CD4-positive, alpha-beta T cell treated with Interleukin-15 for 1 hour (primary cell): ENCODE measurements at regions not wholly inside any gene's neighbourhood (a gene's known extent, or its start where the extent isn't known, plus 50 kb on each side); places are given as distances from the start of the nearest gene placed in this dataset.
"Not testable (repeated sequence)": the region's sequence is repeated elsewhere in the genome, so short reads cannot be mapped to it uniquely, and the experiment has no call there.

Source experiments
- DNase-seq: peaks from one replicate; pipeline ENCODE4 v3.0.0-alpha.2; 2020

DNA sequence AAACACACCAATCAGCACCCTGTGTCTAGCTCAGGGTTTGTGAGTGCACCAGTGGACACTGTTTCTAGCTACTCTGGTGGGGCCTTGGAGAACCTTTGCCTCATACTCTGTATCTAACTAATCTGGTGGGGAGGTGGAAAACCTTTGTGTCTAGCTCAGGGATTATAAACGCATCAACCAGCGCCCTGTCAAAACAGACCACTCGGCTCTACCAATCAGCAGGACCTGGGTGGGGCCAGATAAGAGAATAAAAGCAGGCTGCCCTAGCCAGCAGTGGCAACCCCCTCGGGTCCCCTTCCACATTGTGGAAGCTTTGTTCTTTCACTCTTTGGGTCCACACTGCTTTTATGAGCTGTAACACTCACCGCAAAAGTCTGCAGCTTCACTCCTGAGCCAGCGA, 121.8 kb downstream of the FSCB start:
- DNase-seq: not testable (repeated sequence)

DNA sequence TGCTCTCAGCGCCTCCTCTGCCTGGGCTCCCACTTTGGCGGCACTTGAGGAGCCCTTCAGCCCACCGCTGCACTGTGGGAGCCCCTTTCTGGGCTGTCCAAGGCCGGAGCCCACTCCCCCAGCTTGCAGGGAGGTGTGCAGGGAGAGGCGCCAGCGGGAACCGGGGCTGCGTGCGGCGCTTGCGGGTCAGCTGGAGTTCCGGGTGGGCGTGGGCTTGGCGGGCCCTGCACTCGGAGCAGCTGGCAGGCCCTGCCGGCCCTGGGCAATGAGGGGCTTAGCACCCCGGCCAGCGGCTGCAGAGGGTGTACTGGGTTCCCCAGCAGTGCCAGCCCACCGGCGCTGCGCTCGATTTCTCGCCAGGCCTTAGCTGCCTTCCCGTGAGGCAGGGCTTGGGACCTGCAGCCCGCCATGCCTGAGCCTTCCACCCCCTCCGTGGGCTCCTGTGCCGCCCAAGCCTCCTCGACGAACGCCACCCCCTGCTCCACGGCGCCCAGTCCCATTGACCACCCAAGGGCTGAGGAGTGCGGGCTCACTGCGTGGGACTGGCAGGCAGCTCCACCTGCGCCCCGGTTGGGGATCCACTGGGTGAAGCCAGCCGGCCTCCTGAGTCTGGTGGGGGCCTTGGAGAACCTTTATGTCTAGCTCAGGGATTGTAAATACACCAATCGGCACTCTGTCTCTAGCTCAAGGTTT, 122.3 kb downstream of the FSCB start:
- not testable (repeated sequence) for DNase-seq

DNA sequence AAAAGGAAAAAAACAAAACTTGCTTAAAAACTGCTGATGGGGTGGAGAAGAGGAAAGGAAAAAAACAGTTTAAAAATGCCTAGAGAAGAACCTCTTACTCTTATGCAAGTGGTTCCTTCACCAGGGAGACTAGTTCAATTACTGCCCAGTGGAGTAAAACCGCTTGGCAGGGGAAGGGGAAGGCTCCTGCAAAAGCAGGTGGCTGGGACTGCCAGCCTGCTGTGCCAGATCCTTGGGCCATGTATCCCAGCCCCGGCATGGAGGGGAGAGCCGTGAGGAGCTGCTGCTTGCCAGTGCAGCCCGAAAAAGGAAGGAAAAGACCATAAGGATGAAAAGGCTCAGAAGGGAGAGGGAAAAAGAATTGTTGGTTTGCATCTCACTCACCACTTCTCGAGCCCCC, 123.0 kb downstream of the FSCB start:
- no peak for DNase-seq

DNA sequence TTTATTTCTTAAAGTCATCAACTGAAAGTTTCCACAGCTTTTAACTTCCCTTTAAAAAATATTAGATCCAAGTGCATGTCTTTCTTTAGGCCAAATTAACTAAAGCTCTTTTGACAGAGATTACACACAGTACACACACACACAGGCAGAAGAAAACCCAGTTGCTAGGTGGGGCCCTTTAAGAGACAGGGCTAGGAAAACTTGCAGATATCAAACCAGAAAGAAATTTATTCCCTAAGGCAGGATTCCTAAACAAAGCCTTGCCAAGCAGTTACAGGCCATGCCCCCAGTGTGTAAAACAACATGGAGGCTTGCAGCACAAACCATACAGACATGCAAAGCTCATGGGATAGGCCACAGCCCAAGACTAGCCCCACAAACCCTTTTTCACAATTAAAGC, 123.4 kb downstream of the FSCB start:
- no peak for DNase-seq

DNA sequence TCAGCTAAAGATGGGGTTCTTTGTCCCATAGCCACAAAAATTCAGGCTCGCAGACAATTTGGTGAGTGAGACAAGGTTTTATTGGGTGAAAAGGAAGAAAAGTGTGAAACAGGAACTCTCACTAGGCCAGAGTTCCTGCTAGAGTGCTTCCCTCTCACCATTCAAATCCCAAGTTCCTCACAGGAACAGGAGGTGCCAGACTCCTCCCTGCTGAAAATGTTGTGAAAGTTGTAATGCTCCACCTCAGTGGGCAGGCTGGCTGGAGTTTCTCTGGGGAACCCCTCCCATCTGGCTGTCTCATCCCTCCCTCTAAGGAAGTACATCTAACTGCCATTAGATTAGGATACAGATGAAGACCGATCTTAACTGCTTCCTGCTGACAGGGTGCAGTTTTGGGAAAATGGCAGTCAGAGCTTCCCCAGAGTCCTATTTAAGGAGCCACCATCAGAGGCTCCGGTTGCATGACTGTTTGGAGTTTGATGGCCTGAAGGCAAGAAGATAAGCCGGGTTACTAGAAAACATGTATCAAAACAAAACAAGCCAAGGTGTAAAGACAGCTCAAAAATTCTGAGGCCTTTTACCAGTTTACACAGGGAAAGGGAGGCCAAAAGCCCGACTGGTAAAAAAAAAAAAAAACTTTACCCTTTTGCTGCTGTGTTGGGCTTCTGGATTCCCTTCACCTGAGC, 127.6 kb downstream of the FSCB start:
- DNase-seq: no peak

DNA sequence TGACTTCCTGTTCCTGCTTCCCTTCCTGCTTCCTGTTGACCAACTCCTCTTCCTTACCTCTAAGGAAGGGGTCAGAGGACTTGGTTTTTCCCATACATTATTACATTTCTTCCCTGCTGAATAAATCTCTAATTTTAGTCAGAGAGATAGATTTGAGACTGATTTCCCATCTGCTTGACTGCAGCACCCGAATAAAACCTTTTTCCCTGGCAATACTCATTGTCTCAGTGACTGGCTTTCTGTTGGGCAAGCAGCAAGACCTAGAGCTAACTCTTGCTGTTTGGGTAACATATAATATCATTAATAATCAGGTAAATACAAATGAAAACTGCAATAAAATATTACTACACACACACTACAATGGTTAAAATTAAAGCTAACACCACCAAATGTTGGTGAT, 132.2 kb downstream of the FSCB start:
- DNase-seq: no peak

DNA sequence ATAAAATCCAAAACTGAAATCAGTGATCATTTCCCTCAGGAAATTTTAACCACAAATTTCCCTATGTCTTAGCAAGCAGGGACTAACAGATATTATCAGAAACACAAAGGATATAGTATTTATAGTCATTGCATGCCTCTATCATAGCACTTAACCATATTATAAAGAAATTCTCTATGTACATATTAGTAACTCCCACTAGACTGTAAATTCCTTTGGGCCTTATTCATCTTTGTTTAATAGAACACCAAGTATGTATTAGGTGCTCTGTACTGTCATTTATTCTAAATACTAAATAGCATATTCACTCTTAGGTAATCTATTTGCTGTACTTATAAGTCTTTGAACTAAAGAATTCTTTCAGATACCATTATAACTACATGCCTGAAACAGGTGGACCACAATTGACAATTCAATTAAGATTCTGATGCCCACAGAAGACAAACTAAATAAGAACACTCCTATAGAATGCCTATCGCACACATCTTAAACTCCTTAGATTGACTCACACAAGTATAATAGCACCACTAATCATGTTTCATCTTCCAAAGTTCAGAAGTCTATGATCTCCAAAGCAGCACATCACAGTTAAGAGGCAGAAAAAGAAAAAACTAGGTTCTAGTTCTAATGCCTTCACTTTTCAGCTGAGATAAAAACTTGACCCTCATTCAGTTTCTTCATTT, 134.1 kb downstream of the FSCB start:
- no peak for DNase-seq

DNA sequence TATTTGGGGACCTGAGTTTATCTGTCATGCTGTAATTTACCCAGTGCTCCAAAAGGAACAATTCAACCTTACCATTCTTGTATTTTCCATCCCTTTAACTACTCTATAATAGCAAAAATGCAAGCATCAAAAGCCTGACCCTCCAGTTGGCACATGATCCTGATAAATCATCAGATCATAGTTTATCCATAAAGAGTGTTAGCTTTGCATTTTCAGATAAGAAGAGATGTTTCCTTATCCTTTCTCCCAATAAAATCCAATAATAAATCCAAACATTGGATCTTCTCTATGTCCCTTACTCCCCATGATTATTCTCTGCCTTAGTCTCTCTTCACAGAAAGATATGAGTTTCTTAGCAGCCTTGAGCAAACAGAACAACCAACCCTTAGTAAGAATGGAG, 134.9 kb downstream of the FSCB start:
- DNase-seq: no peak

DNA sequence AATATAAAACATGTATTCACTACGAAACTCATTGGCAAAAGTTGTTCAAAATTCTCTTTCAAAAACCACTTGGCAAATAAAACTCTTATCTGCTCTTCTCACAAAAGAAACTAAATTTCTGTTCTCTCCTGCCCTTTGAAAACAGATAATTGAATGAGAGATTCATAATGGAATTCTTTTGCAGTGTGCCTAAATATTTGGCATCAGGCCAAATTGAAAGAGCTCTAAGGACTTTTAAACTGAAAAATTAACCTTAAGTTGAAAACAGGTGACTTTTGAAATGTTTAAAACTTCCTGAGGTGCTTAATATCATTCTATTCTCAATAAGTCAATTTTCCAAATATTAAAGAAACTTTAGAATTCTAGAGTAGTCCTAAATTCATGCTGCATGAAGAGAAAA, 136.4 kb downstream of the FSCB start:
- no peak for DNase-seq

DNA sequence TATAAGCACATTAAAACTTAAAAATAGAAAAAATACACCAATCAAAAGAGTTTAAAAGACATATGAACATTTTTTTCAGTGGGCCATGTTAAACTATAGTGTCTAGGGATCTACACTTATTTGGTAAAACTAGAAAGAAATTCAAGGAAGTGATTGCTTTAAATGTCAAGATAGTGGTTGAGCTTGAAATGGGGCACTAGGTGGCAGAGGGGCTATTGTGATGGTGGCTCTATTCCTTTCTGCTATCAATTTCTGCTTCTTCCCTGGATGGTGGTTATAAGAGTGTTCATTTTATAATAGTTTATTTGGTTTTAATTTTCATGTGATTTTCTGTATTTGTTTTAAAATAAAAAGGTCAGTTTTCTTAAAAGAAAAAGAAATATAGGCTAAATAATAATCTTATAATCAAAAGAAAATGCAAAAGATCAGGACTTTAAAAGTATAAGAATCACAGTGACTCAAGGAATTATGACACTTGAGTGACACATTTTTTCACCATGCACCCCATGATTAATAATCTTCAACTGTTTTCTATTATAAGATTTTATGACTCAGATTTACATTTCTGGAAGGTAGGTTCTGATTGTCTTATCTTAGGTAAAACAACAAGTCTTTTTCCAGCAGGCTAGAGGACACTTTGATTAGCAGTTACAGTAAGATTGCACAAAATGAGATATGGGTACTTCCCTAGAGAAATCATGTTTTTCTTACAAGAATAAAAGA, 137.5 kb downstream of the FSCB start:
- no peak for DNase-seq

DNA sequence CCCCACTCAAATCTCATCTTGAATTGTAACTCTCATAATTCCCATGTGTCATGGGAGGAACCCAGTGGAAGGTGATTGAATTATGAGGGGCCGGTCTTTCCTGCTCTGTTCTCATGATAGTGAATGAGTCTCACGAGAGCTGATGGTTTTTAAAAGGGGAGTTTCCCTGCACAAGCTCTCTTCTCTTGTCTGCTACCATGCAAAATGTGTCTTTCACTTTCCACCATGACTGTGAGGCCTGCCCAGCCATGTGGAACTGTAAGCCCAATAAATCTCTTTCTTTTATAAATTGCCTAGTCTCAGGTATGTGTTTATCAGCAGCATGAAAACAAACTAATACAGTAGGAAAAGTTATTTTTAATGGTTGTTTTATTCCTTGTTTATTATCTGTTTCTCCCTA, 146.0 kb downstream of the FSCB start:
- DNase-seq: no peak

DNA sequence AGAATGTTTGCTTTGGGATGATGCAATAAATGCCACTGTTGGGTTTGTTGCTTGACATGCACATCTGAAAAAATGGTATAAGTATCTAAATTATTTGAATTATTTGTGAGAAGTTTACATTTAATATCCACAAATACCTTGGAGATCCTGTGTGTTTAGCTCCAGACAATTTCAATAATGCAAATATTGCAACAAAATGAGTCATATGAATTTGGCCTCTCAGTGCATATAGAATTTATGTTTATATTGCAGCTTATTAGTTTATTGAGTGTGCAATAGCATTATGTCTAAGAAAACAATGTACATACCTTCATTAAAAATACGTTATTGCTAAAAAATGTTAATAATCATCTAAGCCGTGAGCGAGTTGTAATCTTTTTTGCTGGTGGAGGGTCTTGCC, 153.3 kb downstream of the FSCB start:
- DNase-seq: no peak

DNA sequence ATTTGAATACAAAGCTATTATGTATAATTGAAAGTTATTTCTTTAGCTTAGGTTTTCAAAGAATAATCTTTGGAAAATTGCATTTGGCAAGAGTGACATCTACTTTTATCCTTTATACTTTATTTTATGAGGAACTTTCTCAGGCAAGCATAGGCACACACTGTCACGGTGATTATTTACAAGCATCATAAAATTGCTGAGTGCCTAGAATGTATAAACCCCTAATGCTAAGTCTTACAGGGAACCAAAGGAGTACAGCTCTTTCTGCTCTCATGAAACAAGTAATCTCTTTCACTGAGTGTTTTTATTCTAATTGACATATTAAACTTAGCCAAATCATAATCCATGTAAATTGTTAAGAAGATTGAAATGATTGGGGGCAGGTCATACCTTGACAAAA, 154.9 kb downstream of the FSCB start:
- no peak for DNase-seq

DNA sequence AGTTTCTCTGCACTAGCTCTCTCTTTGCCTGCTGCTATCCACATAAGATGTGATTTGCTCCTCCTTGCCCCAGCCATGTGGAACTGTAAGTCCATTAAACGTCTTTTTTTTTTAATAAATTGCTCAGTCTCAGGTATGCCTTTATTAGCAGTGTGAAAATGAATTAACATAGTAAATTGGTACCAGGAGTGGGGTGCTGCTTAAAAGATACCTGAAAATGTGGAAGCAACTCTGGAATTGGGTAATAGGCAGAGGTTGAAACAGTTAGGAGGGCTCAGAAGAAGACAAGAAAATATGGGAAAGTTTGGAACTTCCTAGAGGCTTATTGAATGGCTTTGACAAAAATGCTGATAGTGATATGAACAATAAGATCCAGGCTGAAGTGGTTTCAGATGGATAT, 159.8 kb downstream of the FSCB start:
- DNase-seq: no peak

DNA sequence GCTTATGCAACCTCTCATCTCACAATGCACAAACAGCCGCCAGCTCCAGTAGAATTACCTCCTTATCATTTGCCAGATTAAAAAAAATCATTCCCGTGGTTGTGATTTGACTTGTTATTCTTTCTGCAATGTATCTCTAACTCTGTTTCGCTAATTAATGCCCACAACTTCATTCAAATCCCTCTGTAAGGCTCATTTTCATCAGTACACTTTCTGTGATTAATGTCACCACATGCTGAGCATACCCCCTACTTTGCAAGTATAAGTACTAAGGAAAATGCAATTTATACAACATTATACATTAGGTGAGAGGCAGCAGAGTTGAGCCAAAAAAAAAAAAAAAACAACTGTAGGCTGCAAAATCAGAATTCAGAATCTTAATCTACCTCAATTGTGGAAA, 166.0 kb downstream of the FSCB start:
- no peak for DNase-seq

DNA sequence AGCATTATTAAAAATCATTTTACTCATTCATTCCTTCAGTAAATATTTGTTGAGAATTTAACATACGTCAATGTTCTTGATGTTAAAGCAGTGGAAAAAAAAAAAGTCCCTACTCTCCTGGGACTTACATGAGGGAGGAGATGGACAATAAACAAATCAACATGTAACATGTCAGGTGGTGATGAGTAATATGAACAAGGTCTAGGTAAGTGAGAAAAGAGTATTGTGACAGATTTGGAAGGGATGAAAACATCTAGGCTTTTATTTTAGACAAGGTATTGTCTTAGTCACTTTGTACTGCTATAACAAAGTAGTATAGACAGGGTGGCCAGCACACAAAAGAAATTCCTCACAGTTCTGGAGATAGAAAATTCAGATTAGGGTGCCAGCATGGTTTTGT, 167.2 kb downstream of the FSCB start:
- no peak for DNase-seq

DNA sequence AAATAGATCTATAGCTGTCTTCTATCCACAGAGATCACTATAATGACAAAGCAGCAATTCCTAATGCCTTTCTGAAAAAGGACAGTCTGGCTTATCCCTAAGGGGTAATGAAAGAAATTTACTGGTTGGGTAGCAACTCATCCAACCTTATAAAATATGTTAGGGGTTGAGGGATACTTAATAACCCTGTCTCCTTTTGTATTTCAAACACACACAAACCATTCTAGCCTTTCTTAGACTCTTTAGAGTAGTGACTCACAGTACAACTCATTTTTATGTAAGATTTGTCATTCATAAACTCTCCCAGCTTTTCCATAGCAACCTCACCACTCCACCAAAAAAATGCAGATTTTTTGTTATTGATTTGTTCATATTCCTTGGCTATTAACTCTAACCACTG, 167.9 kb downstream of the FSCB start:
- DNase-seq: no peak

DNA sequence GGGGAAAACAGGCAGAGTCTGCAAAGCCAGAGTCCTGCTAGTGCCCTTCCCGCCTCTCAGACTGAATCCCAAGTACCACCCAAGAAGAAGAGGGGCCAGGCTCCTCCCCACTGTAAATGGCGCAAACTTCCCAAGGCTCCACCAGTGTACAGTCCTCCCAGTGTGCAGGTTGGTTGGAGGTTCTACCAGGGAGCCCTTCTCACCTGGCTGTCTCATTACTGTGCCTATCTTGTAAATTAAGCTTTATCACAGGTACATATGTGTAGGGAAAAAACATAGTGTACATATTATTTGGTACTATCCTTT, 189.7 kb downstream of the FSCB start:
- DNase-seq: no peak

DNA sequence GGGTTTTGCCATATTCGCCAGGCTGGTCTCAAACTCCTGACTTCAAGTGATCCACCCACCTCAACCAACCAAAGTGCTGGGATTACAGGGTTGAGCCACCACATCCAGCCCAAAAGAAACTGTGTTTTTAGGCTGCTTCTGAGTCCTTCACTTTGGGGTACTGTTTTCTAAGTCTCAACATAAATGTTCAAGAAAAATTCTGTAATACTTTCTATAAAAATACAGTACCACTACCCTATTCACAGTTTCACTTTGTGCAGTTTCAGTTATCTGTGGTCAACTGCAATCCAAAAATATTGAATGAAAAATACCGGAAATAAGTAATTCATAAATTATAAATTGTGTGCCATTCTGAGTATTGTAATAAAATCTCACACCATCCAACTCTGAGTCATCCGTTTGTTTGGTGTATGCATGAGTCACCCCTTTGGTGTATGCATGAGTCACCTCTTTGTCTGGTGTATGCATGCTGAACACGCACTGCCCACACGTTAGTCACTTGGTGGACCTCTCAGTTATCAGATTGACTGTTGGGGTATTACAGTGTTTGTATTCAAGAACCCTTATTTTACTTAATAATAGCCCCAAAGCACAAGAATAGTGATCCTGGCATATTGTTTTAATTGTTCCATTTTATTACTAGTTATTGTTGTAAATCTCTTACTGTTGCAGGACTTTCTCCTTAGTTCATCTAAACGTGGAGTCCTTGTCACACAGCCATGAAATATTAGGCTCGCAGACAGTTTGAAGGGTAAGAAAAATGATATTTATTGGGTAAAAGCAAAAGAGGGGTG, 190.2 kb downstream of the FSCB start:
- no peak for DNase-seq

DNA sequence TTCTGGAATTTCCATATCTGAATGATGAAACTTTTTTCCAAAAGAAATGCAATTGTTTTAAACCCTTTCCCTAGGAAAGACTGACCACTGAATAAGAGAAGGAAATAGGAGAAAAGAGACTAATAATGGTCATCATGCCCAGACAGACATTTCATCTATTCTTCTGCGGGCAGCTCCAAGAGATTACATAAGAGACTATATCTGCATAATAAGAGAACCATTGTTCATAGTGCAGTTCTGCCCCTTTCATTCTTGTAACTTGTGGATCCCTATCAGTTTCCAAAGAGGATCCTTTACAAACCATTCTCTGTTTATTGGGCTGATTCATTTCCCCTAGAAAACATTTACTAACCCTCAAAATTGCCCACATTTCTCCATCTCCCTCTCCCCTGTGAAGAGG, 197.8 kb downstream of the FSCB start:
- no peak for DNase-seq

DNA sequence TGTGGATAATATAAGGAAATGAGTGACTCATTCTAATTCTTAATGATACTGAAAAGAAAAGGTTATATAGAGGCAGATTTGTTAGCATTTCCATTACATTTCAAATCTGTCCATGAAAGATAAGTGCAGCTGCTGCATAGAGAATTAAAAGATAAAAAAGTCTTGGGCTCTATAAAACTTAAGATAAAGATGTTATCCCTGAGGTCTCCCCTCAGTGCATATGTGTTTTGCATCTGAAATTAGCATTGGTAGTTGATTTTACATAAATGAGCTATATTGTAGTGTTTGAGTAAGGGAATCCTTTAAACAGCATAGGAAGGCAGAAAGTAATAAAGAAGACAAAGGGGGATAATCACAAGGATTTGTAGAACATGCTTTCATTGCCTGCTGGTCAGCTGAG, 206.2 kb downstream of the FSCB start:
- DNase-seq: no peak

DNA sequence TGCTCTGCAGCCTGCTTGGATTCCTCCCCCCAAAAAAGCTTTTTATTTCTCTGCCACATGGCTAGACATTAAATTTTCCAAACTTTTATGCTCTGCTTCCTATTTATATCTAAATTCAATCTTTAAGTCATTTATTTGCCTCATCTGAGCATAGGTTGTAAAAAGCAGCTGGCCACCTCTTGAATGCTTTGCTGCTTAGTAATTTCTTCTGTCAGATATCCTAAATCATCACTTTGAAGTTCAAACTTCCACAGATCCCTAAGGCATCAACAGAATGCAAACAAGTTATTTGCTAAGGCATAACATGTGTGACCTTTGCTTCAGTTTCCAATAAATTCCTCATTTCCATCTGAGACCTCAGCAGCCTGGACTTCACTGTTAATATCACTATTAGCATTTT, 209.6 kb downstream of the FSCB start:
- no peak for DNase-seq

DNA sequence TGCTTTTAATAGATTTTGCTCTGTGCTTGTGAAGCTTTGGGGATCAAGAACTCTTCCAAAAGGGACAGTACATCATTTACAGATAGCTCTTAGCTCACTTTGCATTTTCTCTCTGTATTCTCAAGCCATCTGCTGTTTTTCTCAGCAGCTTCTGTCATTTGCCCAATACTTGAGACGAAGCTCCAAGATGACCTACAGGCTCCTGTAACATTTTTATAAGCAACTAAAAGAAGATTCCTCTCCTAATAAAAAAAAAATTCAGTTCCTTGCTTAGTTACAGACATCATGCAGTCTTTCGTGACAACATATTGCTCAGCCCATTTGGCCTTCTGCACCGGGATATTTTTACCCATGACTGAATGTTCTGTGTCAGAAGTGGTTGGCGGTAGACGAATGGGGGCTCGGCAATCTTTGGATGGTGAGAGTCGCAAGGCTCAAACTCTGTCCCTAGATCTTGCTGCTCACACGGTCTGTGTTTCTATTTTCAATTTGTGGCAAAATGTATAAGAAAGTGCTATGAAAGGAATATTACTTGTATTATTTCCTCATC, 215.6 kb downstream of the FSCB start:
- no peak for DNase-seq
